Smooth muscle cell (in vitro differentiated cells): ENCODE measurements at regions not wholly inside any gene's neighbourhood (a gene's known extent, or its start where the extent isn't known, plus 50 kb on each side); places are given as distances from the start of the nearest gene placed in this dataset.

ENCODE experiments used
- DNase-seq: peaks from one replicate; lab custom pipeline; 2025; ENCODE audit not compliant: unreplicated experiment; lab: John Stamatoyannopoulos, UW
- H2AFZ ChIP-seq: fragments of 200-600 bp; sonication (generic); 2 replicates; pipeline ENCODE4 v1.6.0; 2016; ENCODE audit warnings: antibody characterized with exemption, low read depth, mild to moderate bottlenecking
- H3F3A ChIP-seq: fragments of 200-600 bp; sonication (generic); 2 replicates; pipeline ENCODE4 v1.6.0; 2017; ENCODE audit warnings: antibody characterized with exemption, low read depth
- H3K27ac ChIP-seq: fragments of 200-600 bp; sonication (generic); 2 replicates; pipeline ENCODE4 v1.5.1; 2016; ENCODE audit warnings: low read depth, mild to moderate bottlenecking
- H3K27me3 ChIP-seq: fragments of 200-600 bp; sonication (generic); 2 replicates; pipeline ENCODE4 v1.6.1; 2016; ENCODE audit warnings: low read depth, mild to moderate bottlenecking
- H3K36me3 ChIP-seq: fragments of 200-600 bp; sonication (generic); 2 replicates; pipeline ENCODE4 v1.5.1; 2016; ENCODE audit warnings: low read depth
- H3K4me1 ChIP-seq: fragments of 200-600 bp; sonication (generic); 2 replicates; pipeline ENCODE4 v1.5.1; 2016; ENCODE audit warnings: low read depth
- H3K4me2 ChIP-seq: fragments of 200-600 bp; sonication (generic); 2 replicates; pipeline ENCODE4 v1.6.0; 2016; ENCODE audit warnings: mild to moderate bottlenecking
- H3K4me3 ChIP-seq: fragments of 200-600 bp; sonication (generic); 2 replicates; pipeline ENCODE4 v1.5.1; 2016; ENCODE audit warnings: mild to moderate bottlenecking
- H3K79me2 ChIP-seq: fragments of 200-600 bp; sonication (generic); 2 replicates; pipeline ENCODE4 v1.6.0; 2016; ENCODE audit warnings: low read depth, mild to moderate bottlenecking
- H3K9ac ChIP-seq: fragments of 200-600 bp; sonication (generic); 2 replicates; pipeline ENCODE4 v1.6.0; 2016; ENCODE audit warnings: low read depth
- H3K9me3 ChIP-seq: fragments of 200-600 bp; sonication (generic); replicated peaks from 2 replicates; pipeline ENCODE4 v1.5.1; 2016; ENCODE audit warnings: low read depth
- H4K20me1 ChIP-seq: fragments of 200-600 bp; sonication (generic); 2 replicates; pipeline ENCODE4 v1.6.0; 2016; ENCODE audit warnings: low read depth
- WGBS: methylation state at CpG from one replicate; pipeline ENCODE4 v1.1.7; 2016; ENCODE audit warnings: low lambda C conversion rate; 5-methylcytosine and 5-hydroxymethylcytosine counted together
- TF ChIP-seq, protein P1 (sequence below): fragments of 200-600 bp; sonication (generic); IDR thresholded peaks from 2 replicates; pipeline ENCODE4 v1.5.1; 2017; ENCODE audit warnings: borderline replicate concordance, mild to moderate bottlenecking, antibody characterized with exemption; ENCODE audit not compliant: insufficient read depth, poor library complexity, severe bottlenecking

DNA sequence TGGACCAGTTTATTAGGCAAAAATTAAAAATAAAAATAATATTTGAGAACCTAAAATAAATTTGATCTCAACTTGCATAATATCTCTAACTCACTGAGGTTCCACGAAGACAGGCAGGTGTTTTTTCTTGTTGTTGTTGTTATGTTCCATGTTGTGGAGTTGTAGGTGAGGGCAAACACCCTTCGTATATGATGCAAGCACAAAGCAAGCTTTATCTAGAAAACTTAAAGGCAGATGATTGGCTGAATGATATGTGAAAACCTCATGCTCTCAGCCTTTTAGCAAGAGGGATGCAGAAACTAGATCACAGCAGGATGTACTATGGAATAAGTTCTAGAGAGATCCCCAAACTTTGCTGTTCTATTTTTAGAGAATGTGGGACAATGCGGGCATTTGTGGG is 502.7 kb downstream of the ETNK1 start:
- Histone ChIP-seq H3K9ac (no peak overlapping the region), H3K36me3 (no peaks in the 10 kb centered on the region), H3K4me3 (no peak overlapping the region), H3F3A (no peaks in the 10 kb centered on the region), H3K9me3 (no peaks in the 10 kb centered on the region), H3K27ac (no peak overlapping the region), H3K27me3 (no peaks in the 10 kb centered on the region), H2AFZ (no peak overlapping the region), H3K79me2 (no peaks in the 10 kb centered on the region), H3K4me2 (no peak overlapping the region), H3K4me1 (no peaks in the 10 kb centered on the region), H4K20me1 (no peaks in the 10 kb centered on the region)
- 84% methylated on average over 3 of the region's 3 CpGs for WGBS
- TF ChIP-seq, protein P1, sequence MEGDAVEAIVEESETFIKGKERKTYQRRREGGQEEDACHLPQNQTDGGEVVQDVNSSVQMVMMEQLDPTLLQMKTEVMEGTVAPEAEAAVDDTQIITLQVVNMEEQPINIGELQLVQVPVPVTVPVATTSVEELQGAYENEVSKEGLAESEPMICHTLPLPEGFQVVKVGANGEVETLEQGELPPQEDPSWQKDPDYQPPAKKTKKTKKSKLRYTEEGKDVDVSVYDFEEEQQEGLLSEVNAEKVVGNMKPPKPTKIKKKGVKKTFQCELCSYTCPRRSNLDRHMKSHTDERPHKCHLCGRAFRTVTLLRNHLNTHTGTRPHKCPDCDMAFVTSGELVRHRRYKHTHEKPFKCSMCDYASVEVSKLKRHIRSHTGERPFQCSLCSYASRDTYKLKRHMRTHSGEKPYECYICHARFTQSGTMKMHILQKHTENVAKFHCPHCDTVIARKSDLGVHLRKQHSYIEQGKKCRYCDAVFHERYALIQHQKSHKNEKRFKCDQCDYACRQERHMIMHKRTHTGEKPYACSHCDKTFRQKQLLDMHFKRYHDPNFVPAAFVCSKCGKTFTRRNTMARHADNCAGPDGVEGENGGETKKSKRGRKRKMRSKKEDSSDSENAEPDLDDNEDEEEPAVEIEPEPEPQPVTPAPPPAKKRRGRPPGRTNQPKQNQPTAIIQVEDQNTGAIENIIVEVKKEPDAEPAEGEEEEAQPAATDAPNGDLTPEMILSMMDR: no peak
- no peak for DNase-seq

DNA sequence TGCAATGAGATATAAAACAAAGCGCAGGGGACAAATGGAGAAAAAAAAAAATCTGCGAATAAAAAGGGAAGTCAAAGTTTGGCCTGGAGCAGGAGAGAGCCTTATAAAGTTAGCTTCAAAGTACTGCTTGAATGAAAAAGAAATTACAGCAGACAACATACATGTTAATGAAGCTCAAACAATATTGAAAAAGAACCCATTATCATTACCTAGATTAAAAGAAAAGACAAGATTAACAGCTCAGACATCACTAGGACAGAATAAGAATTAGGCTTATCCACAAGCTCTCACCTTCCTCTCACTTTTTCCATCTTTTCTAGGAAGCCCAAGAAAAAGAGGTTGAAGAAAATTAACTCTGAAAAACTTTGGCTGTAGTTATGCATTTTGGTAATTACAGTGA is 503.5 kb downstream of the ETNK1 start:
- Histone ChIP-seq H3K9me3 (no peaks in the 10 kb centered on the region), H4K20me1 (no peaks in the 10 kb centered on the region)
- WGBS: 17% methylated on average over 2 of the region's 2 CpGs

DNA sequence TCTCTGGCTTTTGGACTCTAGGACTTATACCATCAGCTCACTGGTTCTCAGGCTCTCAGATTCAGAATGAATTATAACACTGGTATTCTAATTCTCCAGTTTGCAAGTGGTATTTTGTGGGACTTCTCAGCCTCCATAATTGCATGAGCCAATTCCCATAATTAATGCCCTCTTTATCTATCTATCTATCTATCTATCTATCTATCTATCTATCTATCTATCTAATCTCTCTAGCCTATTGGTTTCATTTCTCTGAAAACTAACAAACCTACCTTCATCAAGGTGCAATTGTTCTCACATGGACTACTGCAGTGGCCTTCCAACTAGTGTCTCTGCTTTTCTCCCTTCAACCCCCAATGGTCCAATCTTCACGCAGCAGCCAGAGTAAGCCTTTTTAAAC is 507.4 kb downstream of the ETNK1 start:
- H3K4me2 ChIP-seq: no peak overlapping the region
- H3K79me2 ChIP-seq: no peaks in the 10 kb centered on the region
- no peaks in the 10 kb centered on the region for H3K9me3 ChIP-seq
- H2AFZ ChIP-seq: no peak overlapping the region
- H3K27ac ChIP-seq: no peak overlapping the region
- no peaks in the 10 kb centered on the region for H4K20me1 ChIP-seq
- H3K4me1 ChIP-seq: no peaks in the 10 kb centered on the region
- no peaks in the 10 kb centered on the region for H3K36me3 ChIP-seq
- DNase-seq: no peak
- no peak overlapping the region for H3K4me3 ChIP-seq
- TF ChIP-seq, protein P1: no peak
- WGBS: 100% methylated on average over 1 of the region's 1 CpG
- no peaks in the 10 kb centered on the region for H3F3A ChIP-seq
- H3K9ac ChIP-seq: no peak overlapping the region
- no peaks in the 10 kb centered on the region for H3K27me3 ChIP-seq

More for the DNA sequence above, 503.5 kb downstream of the ETNK1 start:
- Histone ChIP-seq H3K9ac (no peak overlapping the region), H3K27ac (no peak overlapping the region), H3K79me2 (no peaks in the 10 kb centered on the region), H3K36me3 (no peaks in the 10 kb centered on the region), H3K4me1 (no peaks in the 10 kb centered on the region), H3K4me3 (no peak overlapping the region), H3K27me3 (no peaks in the 10 kb centered on the region), H3K4me2 (no peak overlapping the region), H3F3A (no peaks in the 10 kb centered on the region), H2AFZ (no peak overlapping the region)
- TF ChIP-seq, protein P1: no peak
- DNase-seq: no peak

DNA sequence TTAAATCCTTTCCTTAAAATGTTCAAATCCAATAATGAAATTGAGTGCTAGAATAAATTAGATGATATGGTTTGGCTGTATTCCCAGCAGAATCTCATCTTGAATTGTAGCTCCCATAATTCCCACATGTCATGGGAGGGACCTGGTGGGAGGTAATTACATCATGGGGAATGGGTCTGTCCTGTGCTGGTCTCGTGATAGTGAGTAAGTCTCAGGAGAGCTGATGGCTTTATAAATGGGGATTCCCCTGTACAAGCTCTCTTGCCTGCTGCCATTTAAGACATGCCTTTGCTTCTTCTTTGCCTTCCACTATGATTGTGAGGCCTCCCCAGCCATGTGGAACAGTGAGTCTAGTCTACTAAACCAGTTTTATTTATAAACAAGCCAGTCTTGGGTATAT is 508.5 kb downstream of the ETNK1 start:
- H3K9ac ChIP-seq: no peak overlapping the region

More for the DNA sequence above, 508.5 kb downstream of the ETNK1 start:
- Histone ChIP-seq H3K27ac (no peak overlapping the region), H3K4me1 (no peaks in the 10 kb centered on the region), H4K20me1 (no peaks in the 10 kb centered on the region), H3K4me2 (no peak overlapping the region), H3K79me2 (no peaks in the 10 kb centered on the region), H3F3A (no peaks in the 10 kb centered on the region), H3K9me3 (no peaks in the 10 kb centered on the region), H3K27me3 (no peaks in the 10 kb centered on the region), H3K36me3 (no peaks in the 10 kb centered on the region), H2AFZ (no peak overlapping the region), H3K4me3 (no peak overlapping the region)
- no peak for DNase-seq
- TF ChIP-seq, protein P1: no peak
- WGBS: 70% methylated on average over 1 of the region's 1 CpG
